ENCODE measurements at regions not wholly inside any gene's neighbourhood (a gene's known extent, or its start where the extent isn't known, plus 50 kb on each side); places are given as distances from the start of the nearest gene placed in this dataset.
A peak's percentile ranks its signal among the peaks of the same experiment; 100 is the strongest.

GRCh38 chr18:43539862-43540261, 262.6 kb upstream of the SYT4 start:
- ATAC-seq (replicated peaks in 6 of 8) = no peak
- Histone ChIP-seq H3K27ac (no peak overlapping the region), H3K4me1 (replicated peaks in 1 of 2) (no peaks in the 10 kb centered on the region), H3K4me3 (no peak overlapping the region)
- 0 to 86% (median 70%) methylated on average over 1 of the region's 1 CpG; no CpG with 5 or more reads in 1 of the 10 experiments for WGBS, 10 experiments
- in situ Hi-C loops (cut with MboI; ENCODE audit: low pct_unique_long_range_greater_than_20kb in 2 of 9, low sequenced_read_pairs in 9 of 9, unreplicated experiment in 9 of 9) = loop anchor here in 1 of 9 experiments (25.0 kb wide), 1 partner anchor 103 kb away; no protein-coding TSS in a partner anchor

GRCh38 chr18:43542016-43542415, 264.7 kb upstream of the SYT4 start:
- Histone ChIP-seq H3K4me1 (replicated peaks in 1 of 2) (no peaks in the 10 kb centered on the region), H3K4me3 (no peak overlapping the region), H3K27ac (no peak overlapping the region)
- in situ Hi-C loops (cut with MboI; ENCODE audit: low pct_unique_long_range_greater_than_20kb in 2 of 9, low sequenced_read_pairs in 9 of 9, unreplicated experiment in 9 of 9) = loop anchor here in 1 of 9 experiments (25.0 kb wide), 1 partner anchor 105 kb away; no protein-coding TSS in a partner anchor
- 17 to 100% (median 80%) methylated on average over 1 to 2 of the region's 6 CpGs; no CpG with 5 or more reads in 1 of the 10 experiments for WGBS, 10 experiments
- ATAC-seq (replicated peaks in 6 of 8) = no peak

GRCh38 chr18:43543236-43543635, 265.9 kb upstream of the SYT4 start:
- no peak overlapping the region for H3K4me3 ChIP-seq
- H3K27ac ChIP-seq = no peak overlapping the region
- H3K4me1 ChIP-seq (replicated peaks in 1 of 2) = no peaks in the 10 kb centered on the region
- no peak for ATAC-seq (replicated peaks in 6 of 8)
- in situ Hi-C loops (cut with MboI; ENCODE audit: low pct_unique_long_range_greater_than_20kb in 2 of 9, low sequenced_read_pairs in 9 of 9, unreplicated experiment in 9 of 9) = loop anchor here in 1 of 9 experiments (25.0 kb wide), 1 partner anchor 106 kb away; no protein-coding TSS in a partner anchor
- WGBS, 10 experiments = 0 to 95% (median 39%) methylated on average over 1 to 4 of the region's 4 CpGs; no CpG with 5 or more reads in 2 of the 10 experiments

- Histone ChIP-seq H3K4me1 (replicated peaks in 1 of 2) (no peaks in the 10 kb centered on the region), H3K27ac (no peak overlapping the region), H3K4me3 (no peak overlapping the region)
- in situ Hi-C loops (cut with MboI; ENCODE audit: low pct_unique_long_range_greater_than_20kb in 2 of 9, low sequenced_read_pairs in 9 of 9, unreplicated experiment in 9 of 9) = loop anchor here in 1 of 9 experiments (25.0 kb wide), 1 partner anchor 110 kb away; no protein-coding TSS in a partner anchor
- WGBS, 10 experiments = 0 to 71% (median 29%) methylated on average over 1 of the region's 1 CpG; no CpG with 5 or more reads in 1 of the 10 experiments
- ATAC-seq (replicated peaks in 6 of 8) = no peak
These were observed 270.2 kb upstream of the SYT4 start for GRCh38 chr18:43547456-43547855.

- Histone ChIP-seq H3K27ac (no peak overlapping the region), H3K4me3 (no peak overlapping the region), H3K4me1 (replicated peaks in 1 of 2) (peaks cover 0 to 4% of the 10 kb centered on the region in 2 donors)
- 0 to 100% (median 80%) methylated on average over 2 to 3 of the region's 3 CpGs; no CpG with 5 or more reads in 6 of the 10 experiments for WGBS, 10 experiments
- no peak for ATAC-seq (replicated peaks in 6 of 8)
- in situ Hi-C loops (cut with MboI; ENCODE audit: low pct_unique_long_range_greater_than_20kb in 2 of 9, low sequenced_read_pairs in 9 of 9, unreplicated experiment in 9 of 9) = loop anchor here in 4 of 9 experiments (25.0 kb wide), 4 partner anchors 1247 to 1497 kb away; no protein-coding TSS in a partner anchor
These were observed 282.2 kb upstream of the SYT4 start for GRCh38 chr18:43559507-43559906.

- Histone ChIP-seq H3K4me3 (no peak overlapping the region), H3K27ac (no peak overlapping the region), H3K4me1 (replicated peaks in 1 of 2) (peaks cover 0 to 4% of the 10 kb centered on the region in 2 donors)
- WGBS, 10 experiments = 19 to 60% (median 42%) methylated on average over 1 to 3 of the region's 3 CpGs; no CpG with 5 or more reads in 1 of the 10 experiments
- in situ Hi-C loops (cut with MboI; ENCODE audit: low pct_unique_long_range_greater_than_20kb in 2 of 9, low sequenced_read_pairs in 9 of 9, unreplicated experiment in 9 of 9) = loop anchor here in 4 of 9 experiments (25.0 kb wide), 4 partner anchors 1251 to 1501 kb away; no protein-coding TSS in a partner anchor
- peak in 7 of 8 experiments; percentile 41 to 78 (median 66) for ATAC-seq (replicated peaks in 6 of 8)
These were observed 286.5 kb upstream of the SYT4 start for GRCh38 chr18:43563780-43564179.

- in situ Hi-C loops (cut with MboI; ENCODE audit: low pct_unique_long_range_greater_than_20kb in 2 of 9, low sequenced_read_pairs in 9 of 9, unreplicated experiment in 9 of 9) = loop anchor here in 4 of 9 experiments (25.0 kb wide), 4 partner anchors 1258 to 1508 kb away; no protein-coding TSS in a partner anchor
- WGBS, 10 experiments = 20 to 100% (median 91%) methylated on average over 1 to 4 of the region's 4 CpGs
- Histone ChIP-seq H3K4me3 (no peak overlapping the region), H3K27ac (no peak overlapping the region), H3K4me1 (replicated peaks in 1 of 2) (no peaks in the 10 kb centered on the region)
- ATAC-seq (replicated peaks in 6 of 8) = no peak
These were observed 293.3 kb upstream of the SYT4 start for GRCh38 chr18:43570593-43570992.

- H3K4me1 ChIP-seq (replicated peaks in 1 of 2) = no peaks in the 10 kb centered on the region
- WGBS, 10 experiments = 15 to 60% (median 41%) methylated on average over 1 to 4 of the region's 4 CpGs
- peak in 3 of 8 experiments; percentile 51 to 74 (median 59) for ATAC-seq (replicated peaks in 6 of 8)
- no peak overlapping the region for H3K27ac ChIP-seq
- H3K4me3 ChIP-seq = no peak overlapping the region
- in situ Hi-C loops (cut with MboI; ENCODE audit: low pct_unique_long_range_greater_than_20kb in 2 of 9, low sequenced_read_pairs in 9 of 9, unreplicated experiment in 9 of 9) = loop anchor here in 4 of 9 experiments (25.0 kb wide), 4 partner anchors 1259 to 1509 kb away; no protein-coding TSS in a partner anchor
These were observed 293.9 kb upstream of the SYT4 start for GRCh38 chr18:43571078-43571689.

- H3K27ac ChIP-seq = no peak overlapping the region
- no peaks in the 10 kb centered on the region for H3K4me1 ChIP-seq (replicated peaks in 1 of 2)
- no peak overlapping the region for H3K4me3 ChIP-seq
- no peak for ATAC-seq (replicated peaks in 6 of 8)
- WGBS, 10 experiments = 0 to 100% (median 60%) methylated on average over 1 to 2 of the region's 2 CpGs; no CpG with 5 or more reads in 1 of the 10 experiments
- in situ Hi-C loops (cut with MboI; ENCODE audit: low pct_unique_long_range_greater_than_20kb in 2 of 9, low sequenced_read_pairs in 9 of 9, unreplicated experiment in 9 of 9) = loop anchor here in 4 of 9 experiments (25.0 kb wide), 4 partner anchors 1260 to 1510 kb away; no protein-coding TSS in a partner anchor
These were observed 294.9 kb upstream of the SYT4 start for GRCh38 chr18:43572163-43572562.

- in situ Hi-C loops (cut with MboI; ENCODE audit: low pct_unique_long_range_greater_than_20kb in 2 of 9, low sequenced_read_pairs in 9 of 9, unreplicated experiment in 9 of 9) = loop anchor here in 6 of 9 experiments (25.0 kb wide), 5 partner anchors 1263 to 1538 kb away; no protein-coding TSS in a partner anchor
- no peak for ATAC-seq (replicated peaks in 6 of 8)
- no peak overlapping the region for H3K27ac ChIP-seq
- WGBS, 10 experiments = 11 to 100% (median 74%) methylated on average over 1 to 3 of the region's 3 CpGs; no CpG with 5 or more reads in 3 of the 10 experiments
- H3K4me1 ChIP-seq (replicated peaks in 1 of 2) = no peaks in the 10 kb centered on the region
- no peak overlapping the region for H3K4me3 ChIP-seq
These were observed 297.7 kb upstream of the SYT4 start for GRCh38 chr18:43574974-43575373.

GRCh38 chr18:43578211-43578610, 300.9 kb upstream of the SYT4 start:
- WGBS, 10 experiments = 0 to 100% (median 65%) methylated on average over 1 of the region's 1 CpG
- in situ Hi-C loops (cut with MboI; ENCODE audit: low pct_unique_long_range_greater_than_20kb in 2 of 9, low sequenced_read_pairs in 9 of 9, unreplicated experiment in 9 of 9) = loop anchor here in 4 of 9 experiments (25.0 kb wide), 2 partner anchors 1516 to 1541 kb away; no protein-coding TSS in a partner anchor

GRCh38 chr18:43578706-43579105, 301.4 kb upstream of the SYT4 start:
- in situ Hi-C loops (cut with MboI; ENCODE audit: low pct_unique_long_range_greater_than_20kb in 2 of 9, low sequenced_read_pairs in 9 of 9, unreplicated experiment in 9 of 9) = loop anchor here in 4 of 9 experiments (25.0 kb wide), 2 partner anchors 1516 to 1541 kb away; no protein-coding TSS in a partner anchor
- ATAC-seq (replicated peaks in 6 of 8) = peak in 1 of 8 experiments; percentile 52

More at GRCh38 chr18:43578211-43578610, 300.9 kb upstream of the SYT4 start:
- Histone ChIP-seq H3K4me1 (replicated peaks in 1 of 2) (no peaks in the 10 kb centered on the region), H3K4me3 (no peak overlapping the region), H3K27ac (no peak overlapping the region)
- ATAC-seq (replicated peaks in 6 of 8) = no peak

More at GRCh38 chr18:43578706-43579105, 301.4 kb upstream of the SYT4 start:
- Histone ChIP-seq H3K4me3 (no peak overlapping the region), H3K4me1 (replicated peaks in 1 of 2) (no peaks in the 10 kb centered on the region), H3K27ac (no peak overlapping the region)
- 30 to 100% (median 78%) methylated on average over 1 to 4 of the region's 4 CpGs; no CpG with 5 or more reads in 4 of the 10 experiments for WGBS, 10 experiments
